Choroid plexus epithelial cell (primary cell): ENCODE measurements at regions not wholly inside any gene's neighbourhood (a gene's known extent, or its start where the extent isn't known, plus 50 kb on each side); places are given as distances from the start of the nearest gene placed in this dataset.

Experiments
- DNase-seq: peaks from one replicate; pipeline ENCODE4 v3.0.0-alpha.2; 2010; ENCODE audit warnings: low read depth
- H3K4me3 ChIP-seq: 2 replicates; pipeline ENCODE4 v1.5.1; 2011; ENCODE audit warnings: low read depth, mild to moderate bottlenecking, control low read depth, low read length, moderate library complexity
- TF ChIP-seq, protein P1 (sequence below): conservative IDR thresholded peaks from 2 replicates; pipeline ENCODE4 v1.5.1; 2011; ENCODE audit warnings: low read depth, mild to moderate bottlenecking, control low read depth, inconsistent platforms, low read length, moderate library complexity

DNA sequence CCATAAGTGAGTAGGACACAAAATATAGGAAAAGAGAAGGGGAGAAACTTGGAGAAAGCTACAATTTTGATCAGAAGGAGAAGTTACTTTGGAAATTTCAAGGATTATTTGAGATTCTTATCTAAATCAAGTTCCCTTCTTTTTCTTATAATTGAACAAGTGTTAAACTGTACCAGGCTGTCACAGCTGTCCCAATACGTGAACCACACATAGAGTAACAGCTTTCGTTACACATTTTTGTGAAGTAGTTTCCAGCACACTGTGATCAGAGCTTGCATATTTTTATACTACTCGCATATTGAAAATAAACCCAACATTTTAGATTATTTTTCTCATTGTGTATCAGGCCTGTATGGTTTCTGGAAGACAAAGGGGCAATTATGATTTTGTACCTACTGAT lies 412.8 kb upstream of the PSMD7 start:
- DNase-seq: no peak
- TF ChIP-seq, protein P1, sequence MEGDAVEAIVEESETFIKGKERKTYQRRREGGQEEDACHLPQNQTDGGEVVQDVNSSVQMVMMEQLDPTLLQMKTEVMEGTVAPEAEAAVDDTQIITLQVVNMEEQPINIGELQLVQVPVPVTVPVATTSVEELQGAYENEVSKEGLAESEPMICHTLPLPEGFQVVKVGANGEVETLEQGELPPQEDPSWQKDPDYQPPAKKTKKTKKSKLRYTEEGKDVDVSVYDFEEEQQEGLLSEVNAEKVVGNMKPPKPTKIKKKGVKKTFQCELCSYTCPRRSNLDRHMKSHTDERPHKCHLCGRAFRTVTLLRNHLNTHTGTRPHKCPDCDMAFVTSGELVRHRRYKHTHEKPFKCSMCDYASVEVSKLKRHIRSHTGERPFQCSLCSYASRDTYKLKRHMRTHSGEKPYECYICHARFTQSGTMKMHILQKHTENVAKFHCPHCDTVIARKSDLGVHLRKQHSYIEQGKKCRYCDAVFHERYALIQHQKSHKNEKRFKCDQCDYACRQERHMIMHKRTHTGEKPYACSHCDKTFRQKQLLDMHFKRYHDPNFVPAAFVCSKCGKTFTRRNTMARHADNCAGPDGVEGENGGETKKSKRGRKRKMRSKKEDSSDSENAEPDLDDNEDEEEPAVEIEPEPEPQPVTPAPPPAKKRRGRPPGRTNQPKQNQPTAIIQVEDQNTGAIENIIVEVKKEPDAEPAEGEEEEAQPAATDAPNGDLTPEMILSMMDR: no peak
- no peak overlapping the region for H3K4me3 ChIP-seq

DNA sequence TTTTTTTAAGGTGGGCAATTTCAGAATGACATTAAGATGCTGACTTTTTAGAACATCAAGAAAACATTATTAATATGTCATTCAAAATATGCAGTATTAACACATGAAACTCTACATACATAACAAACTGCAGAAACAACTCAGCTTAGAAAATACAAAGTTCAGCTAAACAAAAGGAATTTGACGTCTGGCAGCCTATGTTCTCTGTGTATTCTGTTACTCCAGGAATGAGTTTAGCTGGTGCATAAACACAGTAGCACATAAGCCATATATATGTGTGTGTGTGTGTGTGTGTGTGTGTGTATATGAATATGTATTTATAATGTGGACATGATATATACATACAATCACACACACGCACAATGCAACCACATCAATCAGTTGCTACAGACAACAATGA lies 413.5 kb upstream of the PSMD7 start:
- TF ChIP-seq, protein P1: no peak
- no peak for DNase-seq
- H3K4me3 ChIP-seq: no peak overlapping the region

DNA sequence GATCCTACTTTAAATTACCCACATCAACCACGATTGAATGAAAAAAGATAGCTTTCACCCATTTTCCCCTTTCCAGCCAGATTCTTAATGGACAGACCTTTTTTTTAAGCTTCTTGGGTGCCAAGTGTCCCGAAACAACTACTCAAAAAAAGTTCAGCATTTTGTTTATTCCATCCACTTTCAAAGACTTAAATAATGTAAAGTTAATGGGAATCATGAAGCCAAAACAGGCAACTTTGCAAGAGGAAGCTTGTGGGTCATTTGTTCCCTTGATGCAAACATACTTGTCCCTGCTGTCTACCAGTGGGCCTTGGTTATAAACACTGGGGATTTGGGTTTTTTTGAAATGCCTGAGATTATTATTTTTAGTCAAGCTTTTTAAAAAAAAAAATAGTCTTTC lies 414.0 kb upstream of the PSMD7 start:
- TF ChIP-seq, protein P1: no peak
- H3K4me3 ChIP-seq: no peak overlapping the region
- no peak for DNase-seq

DNA sequence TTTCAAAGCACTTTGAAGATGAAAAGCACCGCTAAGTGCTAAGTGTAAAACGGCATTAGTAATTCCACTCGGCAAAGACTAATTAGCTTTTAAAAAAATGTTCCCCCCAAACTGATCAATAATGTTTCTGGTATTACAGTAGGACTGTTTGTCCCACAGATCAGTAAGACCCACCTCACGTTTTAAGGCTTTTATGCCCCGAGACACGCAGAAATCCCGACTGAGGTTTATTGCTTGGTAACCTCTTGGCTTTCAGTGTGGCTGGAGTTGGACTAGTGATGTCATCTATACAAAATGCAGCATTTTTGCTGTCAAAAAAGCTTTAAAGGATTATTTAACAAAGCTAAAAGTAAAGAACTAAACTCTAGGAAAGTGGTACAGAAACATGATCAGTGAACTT lies 414.6 kb upstream of the PSMD7 start:
- H3K4me3 ChIP-seq: no peak overlapping the region
- TF ChIP-seq, protein P1: no peak
- no peak for DNase-seq

DNA sequence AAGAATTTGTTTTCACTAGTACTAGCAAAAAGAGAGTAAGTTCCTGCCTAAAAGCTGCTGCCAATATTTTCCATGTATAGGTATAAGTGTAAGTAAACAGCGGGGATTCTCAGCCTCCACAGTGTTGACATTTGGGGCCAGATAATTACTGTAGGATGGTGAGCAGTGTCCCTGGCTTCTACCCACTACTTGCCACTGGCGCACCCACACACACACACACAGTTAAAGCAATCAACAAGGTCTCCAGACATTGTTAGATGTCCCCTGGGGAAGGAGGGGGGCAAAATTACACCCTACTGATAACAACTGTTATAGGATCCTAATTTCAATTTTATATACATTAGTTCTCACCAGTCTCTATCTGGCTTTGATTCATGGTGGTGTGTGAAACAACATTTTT lies 417.0 kb upstream of the PSMD7 start:
- no peak for DNase-seq
- TF ChIP-seq, protein P1: no peak
- H3K4me3 ChIP-seq: no peak overlapping the region

DNA sequence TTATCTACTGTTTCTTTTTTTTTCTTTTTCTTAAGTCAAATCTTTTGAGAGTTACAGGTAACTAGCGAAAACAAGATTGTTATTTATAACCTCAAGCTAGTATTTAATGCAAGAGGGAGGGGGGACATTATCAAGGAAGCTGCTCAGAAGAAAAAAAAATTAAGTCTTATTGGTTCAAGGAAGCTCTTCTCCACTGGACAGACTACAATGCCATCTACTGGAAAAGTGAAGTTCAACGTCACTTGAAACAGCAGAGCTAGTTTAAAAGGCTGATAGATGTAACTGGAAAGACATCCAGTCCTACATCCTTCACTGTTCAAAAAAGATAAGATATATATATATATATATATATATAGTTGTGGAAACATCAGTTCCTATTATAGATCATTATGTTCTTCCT lies 418.0 kb upstream of the PSMD7 start:
- DNase-seq: peak; percentile 88
- TF ChIP-seq, protein P1: peak; percentile 73

DNA sequence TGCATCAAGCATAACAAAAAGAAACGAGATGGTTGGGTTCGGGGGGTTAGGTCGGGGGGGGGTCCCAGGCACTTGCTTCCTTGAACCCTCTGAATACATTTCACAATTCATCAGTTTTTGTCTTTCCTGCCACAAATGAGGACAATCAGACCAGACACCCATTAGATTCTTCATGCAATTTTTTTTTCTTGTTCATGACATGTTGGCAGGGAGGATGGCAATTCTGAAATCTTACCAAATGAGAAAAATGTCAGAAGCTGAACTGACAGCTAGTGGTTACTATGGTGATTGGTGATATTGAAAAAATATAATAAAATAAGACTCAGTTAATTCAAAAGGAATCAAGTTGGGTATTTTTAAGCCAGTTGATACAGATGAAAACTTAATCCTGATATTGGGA lies 419.5 kb upstream of the PSMD7 start:
- TF ChIP-seq, protein P1: no peak
- DNase-seq: no peak

More for the DNA sequence above, 418.0 kb upstream of the PSMD7 start:
- no peak overlapping the region for H3K4me3 ChIP-seq

More for the DNA sequence above, 419.5 kb upstream of the PSMD7 start:
- no peak overlapping the region for H3K4me3 ChIP-seq
